Activated naive CD4-positive, alpha-beta T cell treated with anti-CD3 and anti-CD28 coated beads, Interleukin-2, amount 10 ng/mL, durations not matched to agents 7 days and 5 days (primary cell): ENCODE measurements at regions not wholly inside any gene's neighbourhood (a gene's known extent, or its start where the extent isn't known, plus 50 kb on each side); places are given as distances from the start of the nearest gene placed in this dataset.
"Not testable (repeated sequence)": the region's sequence is repeated elsewhere in the genome, so short reads cannot be mapped to it uniquely, and the experiment has no call there.

Source experiments
- CTCF ChIA-PET: fragments of 350-600 bp; sonication (Branson Sonifier 250); formaldehyde crosslinking; loops from one replicate; lab custom pipeline; 2021; ENCODE audit warnings: antibody characterized with exemption; lab: Charles Lee
- DNase-seq: peaks from one replicate; pipeline ENCODE4 v3.0.0-alpha.2; 2020
- H3K27ac Mint-ChIP-seq: one replicate; pipeline ENCODE4 v1.8.0; 2021; ENCODE audit warnings: mild to moderate bottlenecking, moderate library complexity, mixed read lengths
- H3K27me3 Mint-ChIP-seq: one replicate; pipeline ENCODE4 v1.8.0; 2021; ENCODE audit warnings: mild to moderate bottlenecking, mixed read lengths
- H3K36me3 Mint-ChIP-seq: one replicate; pipeline ENCODE4 v1.8.0; 2021; ENCODE audit warnings: mixed read lengths
- H3K4me1 Mint-ChIP-seq: one replicate; pipeline ENCODE4 v1.8.0; 2021; ENCODE audit warnings: mixed read lengths
- H3K4me3 Mint-ChIP-seq: one replicate; pipeline ENCODE4 v1.8.0; 2021; ENCODE audit warnings: mild to moderate bottlenecking, moderate library complexity, mixed read lengths
- H3K9me3 Mint-ChIP-seq: one replicate; pipeline ENCODE4 v1.8.0; 2021; ENCODE audit warnings: mixed read lengths

GRCh38 chr4:94152466-94152865 is 55.2 kb upstream of the SMARCAD1 start:
- CTCF ChIA-PET: no interaction called here
- no peak for DNase-seq
- Mint-ChIP-seq H3K9me3 (peaks cover 3% of the 10 kb centered on the region), H3K36me3 (no peaks in the 10 kb centered on the region), H3K27ac (no peak overlapping the region), H3K4me1 (no peaks in the 10 kb centered on the region), H3K27me3 (no peaks in the 10 kb centered on the region), H3K4me3 (no peak overlapping the region)

GRCh38 chr4:94155404-94155803 is 52.3 kb upstream of the SMARCAD1 start:
- H3K27me3 Mint-ChIP-seq, CTCF ChIA-PET: not testable (repeated sequence)

GRCh38 chr4:94156826-94157225 is 50.8 kb upstream of the SMARCAD1 start:
- H3K4me1 Mint-ChIP-seq: no peaks in the 10 kb centered on the region

More at GRCh38 chr4:94155404-94155803, 52.3 kb upstream of the SMARCAD1 start:
- not testable (repeated sequence) for H3K36me3 Mint-ChIP-seq, H3K9me3 Mint-ChIP-seq, H3K4me3 Mint-ChIP-seq, DNase-seq, H3K4me1 Mint-ChIP-seq, H3K27ac Mint-ChIP-seq

More at GRCh38 chr4:94156826-94157225, 50.8 kb upstream of the SMARCAD1 start:
- Mint-ChIP-seq H3K4me3 (no peak overlapping the region), H3K9me3 (peaks cover 3% of the 10 kb centered on the region), H3K27me3 (no peaks in the 10 kb centered on the region), H3K36me3 (no peaks in the 10 kb centered on the region), H3K27ac (no peak overlapping the region)
- CTCF ChIA-PET: no interaction called here
- DNase-seq: no peak
